Endodermal cell (in vitro differentiated cells): ENCODE measurements at regions not wholly inside any gene's neighbourhood (a gene's known extent, or its start where the extent isn't known, plus 50 kb on each side); places are given as distances from the start of the nearest gene placed in this dataset.

ENCODE experiments used
- DNase-seq: peaks from one replicate; pipeline ENCODE4 v3.0.0-alpha.2; 2017
- H3K27ac ChIP-seq: 2 replicates; pipeline ENCODE4 v1.5.1; 2013; ENCODE audit warnings: mild to moderate bottlenecking, low read depth, low read length, moderate library complexity
- H3K27me3 ChIP-seq: 2 replicates; pipeline ENCODE4 v1.6.1; 2013; ENCODE audit warnings: mild to moderate bottlenecking, low read length, moderate library complexity; ENCODE audit not compliant: insufficient read depth, control insufficient read depth, poor library complexity, severe bottlenecking
- H3K36me3 ChIP-seq: 2 replicates; pipeline ENCODE4 v1.7.0; 2013; ENCODE audit warnings: mild to moderate bottlenecking, low read length, moderate library complexity; ENCODE audit not compliant: control insufficient read depth, insufficient read depth
- H3K4me1 ChIP-seq: one replicate; pipeline ENCODE4 v1.7.0; 2013; ENCODE audit warnings: low read length; ENCODE audit not compliant: control insufficient read depth, insufficient read depth
- H3K4me3 ChIP-seq: 2 replicates; pipeline ENCODE4 v1.5.1; 2013; ENCODE audit warnings: mild to moderate bottlenecking, low read length, moderate library complexity
- H3K9ac ChIP-seq: 2 replicates; pipeline ENCODE4 v1.6.1; 2013; ENCODE audit warnings: mild to moderate bottlenecking, low read length, moderate library complexity; ENCODE audit not compliant: poor library complexity, severe bottlenecking; ENCODE audit errors: extremely low read depth
- H3K9me3 ChIP-seq: 2 replicates; pipeline ENCODE4 v1.6.1; 2013; ENCODE audit warnings: mild to moderate bottlenecking, low read length, moderate library complexity; ENCODE audit not compliant: control insufficient read depth
- H3K27ac Mint-ChIP-seq: 2 replicates; pipeline ENCODE4 v1.8.0; 2020; ENCODE audit warnings: mixed read lengths
- H3K27me3 Mint-ChIP-seq: 2 replicates; pipeline ENCODE4 v1.8.0; 2021; ENCODE audit warnings: mild to moderate bottlenecking, mixed read lengths; ENCODE audit not compliant: insufficient read depth
- H3K36me3 Mint-ChIP-seq: 2 replicates; pipeline ENCODE4 v1.8.0; 2020; ENCODE audit warnings: low read depth, mixed read lengths
- H3K4me1 Mint-ChIP-seq: 2 replicates; pipeline ENCODE4 v1.8.0; 2020; ENCODE audit warnings: mixed read lengths
- H3K4me3 Mint-ChIP-seq: 2 replicates; pipeline ENCODE4 v1.8.0; 2020; ENCODE audit warnings: mild to moderate bottlenecking, moderate library complexity, mixed read lengths
- H3K9me3 Mint-ChIP-seq: 2 replicates; pipeline ENCODE4 v1.8.0; 2020; ENCODE audit warnings: mild to moderate bottlenecking, mixed read lengths
- WGBS, 2 experiments: methylation state at CpG; one replicate each; pipeline versions ENCODE4 v1.1.5 to v1.1.7; 2013; ENCODE audit warnings: missing lambda C conversion rate in 2 of 2, mixed read lengths in 1 of 2; ENCODE audit not compliant: insufficient coverage in 1 of 2, insufficient read length in 1 of 2; 5-methylcytosine and 5-hydroxymethylcytosine counted together
- TF ChIP-seq, protein P1 (sequence below): fragments of 200-600 bp; sonication (generic); conservative IDR thresholded peaks from 2 replicates; pipeline ENCODE4 v1.5.0; 2021; ENCODE audit warnings: antibody characterized with exemption, mild to moderate bottlenecking

DNA sequence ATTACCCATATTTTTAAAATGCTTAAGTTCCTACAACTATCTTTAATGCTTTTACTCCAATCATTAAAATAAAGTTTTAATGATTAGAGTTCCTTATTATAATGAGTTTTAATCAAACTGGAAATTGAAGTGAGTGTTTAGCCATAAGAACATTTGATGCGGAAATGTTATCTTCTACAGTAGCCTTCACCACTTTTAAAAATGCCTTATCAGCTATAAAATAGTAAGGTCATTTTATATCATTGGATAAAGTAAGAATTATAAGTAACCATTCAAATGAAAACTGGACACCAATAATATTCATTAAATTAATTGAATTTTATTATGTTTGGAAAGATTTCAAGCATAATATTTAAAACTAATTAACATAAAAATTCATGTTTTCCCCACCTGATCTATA lies 825.0 kb upstream of the ROBO1 start:
- Histone ChIP-seq H3K27ac (no peak overlapping the region), H3K27me3 (no peaks in the 10 kb centered on the region), H3K9me3 (no peaks in the 10 kb centered on the region), H3K36me3 (no peaks in the 10 kb centered on the region), H3K4me3 (no peak overlapping the region), H3K4me1 (no peaks in the 10 kb centered on the region), H3K9ac (no peak overlapping the region)
- no peak overlapping the region for H3K4me3 Mint-ChIP-seq
- TF ChIP-seq, protein P1, sequence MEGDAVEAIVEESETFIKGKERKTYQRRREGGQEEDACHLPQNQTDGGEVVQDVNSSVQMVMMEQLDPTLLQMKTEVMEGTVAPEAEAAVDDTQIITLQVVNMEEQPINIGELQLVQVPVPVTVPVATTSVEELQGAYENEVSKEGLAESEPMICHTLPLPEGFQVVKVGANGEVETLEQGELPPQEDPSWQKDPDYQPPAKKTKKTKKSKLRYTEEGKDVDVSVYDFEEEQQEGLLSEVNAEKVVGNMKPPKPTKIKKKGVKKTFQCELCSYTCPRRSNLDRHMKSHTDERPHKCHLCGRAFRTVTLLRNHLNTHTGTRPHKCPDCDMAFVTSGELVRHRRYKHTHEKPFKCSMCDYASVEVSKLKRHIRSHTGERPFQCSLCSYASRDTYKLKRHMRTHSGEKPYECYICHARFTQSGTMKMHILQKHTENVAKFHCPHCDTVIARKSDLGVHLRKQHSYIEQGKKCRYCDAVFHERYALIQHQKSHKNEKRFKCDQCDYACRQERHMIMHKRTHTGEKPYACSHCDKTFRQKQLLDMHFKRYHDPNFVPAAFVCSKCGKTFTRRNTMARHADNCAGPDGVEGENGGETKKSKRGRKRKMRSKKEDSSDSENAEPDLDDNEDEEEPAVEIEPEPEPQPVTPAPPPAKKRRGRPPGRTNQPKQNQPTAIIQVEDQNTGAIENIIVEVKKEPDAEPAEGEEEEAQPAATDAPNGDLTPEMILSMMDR, result no peak
- no peaks in the 10 kb centered on the region for H3K36me3 Mint-ChIP-seq
- H3K27me3 Mint-ChIP-seq, result no peaks in the 10 kb centered on the region
- no peak for DNase-seq
- WGBS, 2 experiments, result no CpG with 5 or more reads among the region's 1 CpG
- H3K4me1 Mint-ChIP-seq, result no peaks in the 10 kb centered on the region
- H3K9me3 Mint-ChIP-seq, result peaks cover 6% of the 10 kb centered on the region
- H3K27ac Mint-ChIP-seq, result no peak overlapping the region

DNA sequence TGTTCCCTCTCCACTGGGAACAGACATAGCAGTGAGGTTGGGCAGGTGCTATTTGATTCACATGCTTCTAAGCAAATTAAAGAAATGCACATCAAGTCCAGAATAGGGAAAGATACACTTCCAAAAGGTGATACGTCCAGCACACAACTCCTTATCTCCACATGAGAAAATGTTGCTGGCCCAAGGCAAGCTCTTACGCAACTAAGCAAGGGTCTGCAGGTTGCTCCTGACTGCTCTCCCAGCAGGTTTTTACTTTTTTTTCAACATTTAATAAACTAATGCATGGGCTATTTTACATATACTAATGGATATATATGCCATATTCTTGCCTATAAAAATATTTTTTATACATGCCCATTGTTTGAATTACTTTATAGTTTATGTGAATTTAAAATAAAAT lies 818.5 kb upstream of the ROBO1 start:
- TF ChIP-seq, protein P1, result no peak
- Histone ChIP-seq H3K27me3 (no peaks in the 10 kb centered on the region), H3K9me3 (no peaks in the 10 kb centered on the region), H3K9ac (no peak overlapping the region), H3K4me1 (no peaks in the 10 kb centered on the region), H3K27ac (no peak overlapping the region), H3K4me3 (no peak overlapping the region), H3K36me3 (no peaks in the 10 kb centered on the region)
- no peak overlapping the region for H3K4me3 Mint-ChIP-seq
- DNase-seq, result no peak
- peaks cover 7% of the 10 kb centered on the region for H3K4me1 Mint-ChIP-seq
- peaks cover 6% of the 10 kb centered on the region for H3K9me3 Mint-ChIP-seq
- H3K36me3 Mint-ChIP-seq, result no peaks in the 10 kb centered on the region
- WGBS, 2 experiments, result 80 to 95% methylated on average over 1 to 2 of the region's 2 CpGs
- H3K27me3 Mint-ChIP-seq, result no peaks in the 10 kb centered on the region
- H3K27ac Mint-ChIP-seq, result no peak overlapping the region

DNA sequence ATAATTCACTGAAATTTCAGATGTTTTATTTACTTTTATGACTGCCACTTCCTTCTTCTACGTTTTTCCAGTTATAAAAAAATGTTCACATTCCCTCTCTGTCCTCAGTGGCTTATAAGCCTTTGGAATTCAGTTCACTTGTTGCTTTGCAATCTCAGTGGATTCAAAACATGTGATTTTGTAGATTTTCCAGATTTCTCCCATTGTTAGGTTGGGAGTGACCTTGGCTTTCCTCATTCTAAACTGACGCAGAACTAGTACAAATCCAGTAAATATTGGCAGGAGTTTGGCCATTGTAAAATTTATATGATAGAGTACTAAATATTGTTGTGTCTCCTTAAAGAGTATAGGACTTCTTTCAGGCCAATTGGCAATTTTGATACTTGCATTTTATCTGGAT lies 812.3 kb upstream of the ROBO1 start:
- TF ChIP-seq, protein P1, result no peak
- no peak for DNase-seq
- 93 to 100% methylated on average over 1 to 2 of the region's 2 CpGs for WGBS, 2 experiments
- H3K27me3 Mint-ChIP-seq, result no peaks in the 10 kb centered on the region
- no peak overlapping the region for H3K27ac Mint-ChIP-seq
- H3K9ac ChIP-seq, result no peak overlapping the region
- no peaks in the 10 kb centered on the region for H3K27me3 ChIP-seq
- no peak overlapping the region for H3K4me3 ChIP-seq
- no peak overlapping the region for H3K4me3 Mint-ChIP-seq
- H3K36me3 Mint-ChIP-seq, result no peaks in the 10 kb centered on the region
- peaks cover 16% of the 10 kb centered on the region for H3K4me1 Mint-ChIP-seq
- no peaks in the 10 kb centered on the region for H3K4me1 ChIP-seq
- H3K9me3 Mint-ChIP-seq, result no peaks in the 10 kb centered on the region
- H3K36me3 ChIP-seq, result no peaks in the 10 kb centered on the region
- no peak overlapping the region for H3K27ac ChIP-seq
- H3K9me3 ChIP-seq, result no peaks in the 10 kb centered on the region
